EH (cell line): ENCODE measurements at regions not wholly inside any gene's neighbourhood (a gene's known extent, or its start where the extent isn't known, plus 50 kb on each side); places are given as distances from the start of the nearest gene placed in this dataset.

Experiments used
- DNase-seq: peaks from one replicate; pipeline ENCODE4 v3.0.0-alpha.2; 2015; ENCODE audit warnings: low read depth

GRCh38 chr5:171579976-171580411 is 160.5 kb downstream of the FGF18 start:
- DNase-seq: no peak

DNA sequence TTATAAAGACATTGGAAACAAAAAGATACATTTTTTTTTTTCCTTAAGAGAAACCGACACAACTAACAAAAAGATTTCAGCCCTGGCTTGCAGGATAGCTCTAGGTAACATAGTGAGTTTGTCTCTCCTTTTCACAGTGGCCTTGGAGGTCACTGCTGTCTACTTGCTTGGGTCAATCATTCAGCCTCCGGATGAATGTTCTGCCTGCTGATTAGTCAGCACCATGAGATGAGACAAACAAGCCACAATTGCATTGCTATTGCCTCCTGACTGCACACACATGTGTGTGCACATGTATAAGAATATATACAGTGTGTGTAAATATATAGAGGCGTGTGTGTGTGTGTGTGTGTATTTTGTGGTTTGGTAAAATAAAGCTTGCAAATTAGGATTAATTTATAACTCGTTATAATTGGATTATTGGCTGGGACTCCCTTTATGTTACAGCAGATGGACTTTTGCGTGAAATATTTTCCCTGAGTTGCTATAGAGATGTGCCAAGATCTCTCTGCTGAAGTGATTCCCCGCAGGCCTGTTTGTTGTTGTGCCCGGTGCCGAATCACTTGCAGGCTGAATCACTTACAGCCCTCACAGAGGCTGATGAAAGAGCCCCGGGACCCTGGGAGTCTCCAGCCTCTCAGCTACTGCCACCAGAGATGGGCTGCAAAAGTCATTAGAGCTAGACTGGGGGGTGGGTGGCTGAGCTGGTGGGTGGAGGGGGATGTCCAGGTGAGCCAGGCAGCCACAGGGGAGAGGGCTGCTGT is 161.2 kb downstream of the FGF18 start:
- peak; percentile 15 for DNase-seq

DNA sequence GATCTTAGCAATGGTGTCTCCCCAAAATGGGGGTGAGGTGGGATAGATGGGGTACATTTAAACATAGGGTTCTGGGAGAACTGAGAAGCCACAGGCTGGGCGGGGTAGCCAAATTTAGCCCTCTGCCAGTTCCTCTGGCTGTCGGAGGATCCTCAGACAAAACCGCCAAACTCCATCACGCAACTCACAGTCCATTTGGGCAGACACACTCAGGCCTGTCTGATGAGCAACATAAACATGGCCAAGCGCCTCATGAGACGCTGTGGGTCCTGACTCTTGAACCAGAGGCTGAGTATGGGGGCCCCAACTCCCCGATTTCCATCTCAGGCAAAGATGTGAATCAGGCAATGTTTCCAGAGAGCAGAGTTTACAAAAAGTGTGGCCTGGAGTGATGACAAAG is 162.3 kb downstream of the FGF18 start:
- DNase-seq: no peak

DNA sequence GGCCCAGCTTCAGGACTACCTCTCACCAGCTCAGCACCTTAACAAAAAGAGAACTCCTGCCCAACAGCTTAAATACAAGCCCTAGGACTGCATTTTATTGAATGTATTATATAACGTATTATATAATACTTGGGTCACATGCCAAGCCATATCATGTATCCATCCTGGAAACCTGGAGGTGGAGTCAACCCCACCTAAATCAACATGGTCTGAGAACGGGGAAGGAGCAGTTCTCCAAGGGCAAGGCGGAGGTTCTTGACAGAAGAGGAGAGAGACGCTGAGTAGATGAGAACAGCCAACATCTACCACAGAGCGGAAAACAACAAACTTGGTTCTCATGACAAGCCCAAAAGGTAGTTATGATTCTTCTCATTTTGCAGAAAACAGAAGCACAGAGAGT is 163.4 kb downstream of the FGF18 start:
- DNase-seq: no peak

- DNase-seq: no peak
These were observed 166.5 kb downstream of the FGF18 start for GRCh38 chr5:171585981-171586380.

DNA sequence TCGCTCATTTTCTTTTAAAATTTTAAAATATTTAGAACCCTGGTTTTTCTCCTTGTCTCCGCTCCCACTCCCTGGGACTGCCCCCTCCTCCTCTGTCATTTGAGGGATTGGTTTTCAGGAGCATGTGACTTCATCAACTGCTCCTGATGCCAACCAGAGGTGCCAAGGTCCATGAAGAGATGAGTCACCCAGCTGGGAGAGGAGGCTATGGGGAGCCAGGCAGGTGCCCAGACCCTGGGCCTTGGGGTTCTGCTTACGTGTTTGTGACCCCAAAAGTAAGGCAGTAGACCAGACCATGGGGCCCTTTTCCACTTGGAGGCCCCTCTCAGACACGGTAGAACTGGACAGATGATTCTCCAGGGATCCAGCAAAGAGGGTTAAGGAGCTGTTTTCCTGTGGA is 167.0 kb downstream of the FGF18 start:
- no peak for DNase-seq

DNA sequence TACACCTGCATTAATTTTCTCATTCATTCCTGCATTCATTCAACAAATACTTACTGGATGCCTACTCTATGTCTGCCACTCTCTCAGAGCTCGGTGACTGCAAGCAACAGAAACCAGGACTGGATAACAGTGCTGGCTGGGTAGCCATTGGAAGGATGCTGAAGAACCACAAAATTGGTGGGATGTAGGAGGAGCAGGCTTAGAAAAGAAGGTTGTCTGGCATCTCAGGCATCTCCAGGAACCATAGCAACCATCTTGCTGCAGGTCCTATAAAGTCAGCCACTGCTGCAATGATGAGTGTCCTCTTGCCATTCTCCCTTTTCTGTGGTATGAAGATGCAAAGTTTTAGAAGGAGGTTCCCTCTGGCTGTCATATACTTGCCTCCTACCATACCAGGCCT is 168.6 kb downstream of the FGF18 start:
- DNase-seq: no peak

DNA sequence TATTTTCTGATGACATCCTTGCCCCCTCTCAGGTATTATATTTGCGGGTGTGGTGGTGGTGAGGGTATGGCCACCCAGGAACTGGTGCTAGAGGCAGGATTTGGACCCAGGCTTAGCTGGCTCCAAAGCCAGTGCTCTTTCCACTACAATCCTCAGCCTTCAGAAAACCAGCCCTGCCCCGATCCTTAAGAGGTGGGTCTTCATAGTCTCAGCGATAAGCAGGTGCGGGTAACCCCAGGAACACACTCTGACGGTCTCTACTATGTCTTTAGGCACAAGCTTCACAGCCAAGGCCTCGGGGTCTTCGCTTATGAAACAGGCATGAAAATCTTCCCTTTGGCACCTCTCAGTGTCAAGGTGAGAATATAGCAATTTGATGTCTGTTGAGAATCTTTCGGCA is 169.3 kb downstream of the FGF18 start:
- no peak for DNase-seq

DNA sequence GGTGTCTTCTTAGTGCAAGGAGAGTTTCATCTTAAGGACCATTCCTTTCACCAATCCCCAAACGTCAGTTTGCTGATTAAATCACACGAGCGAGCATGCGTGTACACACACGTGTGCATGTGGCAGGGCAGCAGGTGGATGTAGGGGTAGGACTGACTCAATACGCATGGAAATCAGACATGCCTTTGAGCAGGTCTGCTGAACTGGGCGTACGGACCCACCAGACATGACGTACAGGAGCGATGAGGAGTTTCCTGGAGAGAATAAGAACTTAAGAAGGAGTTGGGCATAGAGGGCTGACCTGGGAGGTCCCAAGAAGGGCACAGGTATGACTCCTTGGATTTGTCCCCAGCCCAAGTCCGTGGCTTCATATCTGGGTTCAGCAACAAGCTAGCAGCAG is 170.0 kb downstream of the FGF18 start:
- DNase-seq: no peak

DNA sequence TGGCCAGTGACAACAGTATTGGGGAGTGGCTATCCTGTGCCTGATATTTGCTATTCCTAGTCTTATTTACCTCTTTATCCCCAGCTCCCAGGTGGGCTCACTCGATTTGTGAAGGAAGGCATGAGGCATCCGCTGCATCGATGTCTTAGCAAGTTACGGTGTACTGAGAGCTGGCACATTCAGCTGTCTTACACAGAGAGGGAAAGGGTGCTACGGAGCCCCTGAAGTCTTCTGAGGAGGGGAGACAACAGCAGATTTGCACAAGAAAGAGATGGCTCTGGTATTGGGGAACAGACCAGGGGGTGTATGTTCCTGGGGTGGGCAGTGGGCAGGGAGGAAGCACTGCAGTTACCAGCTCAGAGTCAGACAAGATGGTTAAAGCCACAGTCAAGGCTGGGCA is 172.6 kb downstream of the FGF18 start:
- no peak for DNase-seq

DNA sequence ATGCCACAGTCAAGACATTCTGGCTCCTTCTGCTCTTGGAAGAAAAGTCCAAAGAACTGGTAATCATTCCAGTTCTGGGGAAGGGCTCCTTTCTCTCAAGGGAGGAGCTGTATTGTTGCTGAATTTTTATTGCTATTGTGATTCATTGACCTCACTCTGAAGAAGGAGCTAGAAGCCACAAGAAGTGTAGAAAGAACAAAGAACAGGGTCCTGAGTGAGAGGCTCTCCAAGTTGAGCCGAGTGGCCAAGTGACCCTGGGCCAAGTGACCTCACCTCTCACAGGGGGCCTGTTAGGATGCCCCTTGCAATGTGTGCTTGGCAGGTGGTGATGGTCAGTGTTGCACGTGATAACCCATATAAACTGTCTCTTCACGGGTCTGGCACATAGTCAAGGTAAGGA is 173.3 kb downstream of the FGF18 start:
- no peak for DNase-seq

DNA sequence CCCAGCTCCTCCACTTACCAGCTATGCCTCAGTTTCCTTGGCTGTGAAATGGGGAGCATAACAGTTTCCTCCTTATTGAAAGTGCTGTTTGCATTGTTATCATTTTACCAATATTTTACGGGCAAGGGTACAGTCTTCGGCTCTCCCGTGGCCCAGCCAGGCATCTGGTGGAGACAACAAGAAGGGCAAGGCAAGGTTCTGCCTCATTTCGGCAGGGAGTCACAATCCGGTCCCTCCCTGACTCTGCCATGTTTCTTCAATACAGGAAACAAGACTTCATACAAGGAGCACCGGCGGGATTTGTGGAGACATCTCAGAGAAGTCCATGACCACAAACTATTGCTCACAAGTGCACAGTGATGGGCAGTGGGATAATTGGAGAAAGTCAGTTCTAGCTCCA is 174.0 kb downstream of the FGF18 start:
- DNase-seq: no peak

DNA sequence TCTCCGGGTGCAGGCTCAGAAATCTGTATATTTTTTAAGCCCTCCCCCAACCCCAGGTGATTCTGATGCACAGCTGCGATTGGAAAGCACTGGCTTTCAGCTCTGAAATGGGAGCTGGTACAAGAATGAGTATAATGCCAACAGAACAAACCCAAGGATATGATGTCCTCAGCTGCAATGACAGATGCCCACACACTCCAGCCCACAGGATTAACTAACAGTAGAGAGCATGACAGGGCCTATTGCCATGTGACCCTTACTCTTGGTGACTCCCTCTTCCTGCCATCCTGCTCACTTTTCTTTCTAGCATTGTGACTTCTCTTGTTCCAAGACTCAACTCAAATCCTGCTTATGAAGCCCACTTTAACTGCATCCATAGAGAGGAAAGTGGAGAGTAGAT is 174.5 kb downstream of the FGF18 start:
- DNase-seq: no peak

DNA sequence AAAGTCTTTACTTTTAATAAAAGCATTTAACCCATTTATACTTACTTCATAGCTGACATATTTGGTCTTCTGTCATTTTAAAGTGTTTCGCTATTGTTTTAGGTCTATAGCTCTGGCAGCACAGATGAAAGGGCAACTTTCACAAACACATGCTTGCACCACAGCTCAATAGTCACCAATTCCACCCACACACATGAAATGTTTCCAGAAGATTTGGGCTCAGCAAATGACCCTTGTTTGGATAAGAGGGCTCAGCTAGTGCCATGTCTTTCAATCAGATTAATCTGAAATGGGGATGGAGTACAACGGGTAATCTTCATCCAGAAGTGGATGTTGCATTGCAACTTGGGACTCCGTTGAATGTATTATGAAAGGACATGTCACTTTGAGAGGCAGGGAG is 176.0 kb downstream of the FGF18 start:
- DNase-seq: no peak

DNA sequence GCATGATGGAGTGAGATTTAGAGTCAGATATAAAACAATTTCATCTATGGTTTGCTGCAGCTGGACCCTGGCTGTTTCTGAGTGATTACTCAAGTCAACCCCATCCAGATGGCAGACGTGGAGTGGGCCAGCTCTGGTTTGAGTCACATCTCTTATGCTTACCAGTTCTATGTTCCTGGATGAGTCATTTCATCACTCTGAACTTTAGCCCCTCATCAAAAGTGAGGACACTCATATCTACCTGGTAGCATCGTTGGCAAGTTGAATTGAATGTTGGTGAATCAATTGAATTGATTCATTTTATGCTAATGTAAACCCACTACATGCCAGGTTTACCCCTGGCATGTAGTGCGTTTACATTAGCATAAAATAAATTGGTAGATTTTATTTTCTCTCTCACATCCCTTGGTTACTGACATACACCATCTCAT is 176.4 kb downstream of the FGF18 start:
- DNase-seq: peak; percentile 65

- DNase-seq: peak; percentile 88
These were observed 177.0 kb downstream of the FGF18 start for GRCh38 chr5:171596391-171596878.

- DNase-seq: no peak
These were observed 178.6 kb downstream of the FGF18 start for GRCh38 chr5:171597946-171598640.

- DNase-seq: no peak
These were observed 179.2 kb downstream of the FGF18 start for GRCh38 chr5:171598641-171599152.

DNA sequence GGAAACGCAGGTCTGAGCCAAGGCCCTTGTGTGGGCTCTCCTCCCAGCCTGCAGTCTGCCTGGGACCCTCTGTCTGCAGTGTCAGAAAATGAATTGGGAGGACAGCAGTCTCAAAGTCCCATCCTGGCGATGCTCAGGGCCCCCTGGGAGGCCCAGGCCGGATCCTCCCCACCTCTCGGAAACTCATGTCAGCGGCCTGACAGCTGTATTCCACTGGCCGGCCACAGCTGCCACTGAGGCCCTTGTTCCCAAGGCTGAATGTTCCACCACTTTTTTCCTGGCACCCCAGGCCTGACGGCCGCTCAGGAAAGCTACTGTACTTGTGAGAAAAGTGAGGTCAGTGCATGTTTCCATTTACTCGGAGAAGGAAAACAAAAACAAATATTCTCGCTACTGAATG is 180.0 kb downstream of the FGF18 start:
- no peak for DNase-seq

DNA sequence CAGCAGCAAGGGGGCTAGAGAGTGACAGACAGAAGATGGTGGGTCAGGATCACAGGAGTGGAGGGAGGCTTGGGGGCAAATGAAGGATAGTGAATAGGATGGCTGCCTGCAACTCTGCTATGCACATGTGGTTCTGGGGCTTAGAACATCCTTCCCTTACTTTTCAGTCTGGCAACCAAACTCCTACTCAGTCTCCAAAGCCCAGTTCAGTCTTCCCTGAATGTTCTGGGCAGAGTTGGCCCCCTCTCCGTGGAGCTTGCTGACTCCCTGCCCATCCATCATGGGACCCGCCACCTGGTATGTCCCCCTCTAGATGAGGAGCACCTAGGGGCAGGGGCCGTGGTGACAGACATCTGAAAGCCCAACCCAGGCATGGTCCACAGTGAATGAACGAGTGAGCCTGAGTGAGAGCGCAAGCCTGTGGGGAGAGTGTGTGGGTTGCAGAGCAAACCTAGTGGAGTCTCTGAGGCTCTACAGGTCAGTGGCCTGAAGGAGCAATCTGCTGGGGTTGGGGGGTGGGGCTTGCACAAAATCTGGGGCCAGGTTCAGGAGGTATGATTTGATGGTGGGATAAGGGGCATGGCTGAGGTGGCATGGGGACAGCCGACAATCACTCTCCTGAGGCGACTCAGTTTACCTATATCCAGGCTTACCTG is 180.6 kb downstream of the FGF18 start:
- DNase-seq: no peak

- DNase-seq: peak; percentile 3
These were observed 181.4 kb downstream of the FGF18 start for GRCh38 chr5:171600741-171601265.

GRCh38 chr5:171601266-171601881 is 181.9 kb downstream of the FGF18 start:
- DNase-seq: no peak
